ENCODE measurements at regions not wholly inside any gene's neighbourhood (a gene's known extent, or its start where the extent isn't known, plus 50 kb on each side); places are given as distances from the start of the nearest gene placed in this dataset.

GRCh38 chrX:42619068-42619467 is 158.9 kb downstream of the PPP1R2C start:
- no peak for DNase-seq (ENCODE audit: low read depth)

- DNase-seq (ENCODE audit: low read depth): no peak
Measured at GRCh38 chrX:42616981-42617380, 161.0 kb downstream of the PPP1R2C start.

GRCh38 chrX:42615161-42615563 is 162.8 kb downstream of the PPP1R2C start:
- no peak for DNase-seq (ENCODE audit: low read depth)

GRCh38 chrX:42606591-42606990 is 171.4 kb downstream of the PPP1R2C start:
- DNase-seq (ENCODE audit: low read depth): no peak

- no peak for DNase-seq (ENCODE audit: low read depth)
Measured at GRCh38 chrX:42604302-42604701, 173.7 kb downstream of the PPP1R2C start.

- DNase-seq (ENCODE audit: low read depth): no peak
Measured at GRCh38 chrX:42603016-42603415, 174.9 kb downstream of the PPP1R2C start.

GRCh38 chrX:42602566-42602965 is 175.4 kb downstream of the PPP1R2C start:
- no peak for DNase-seq (ENCODE audit: low read depth)

GRCh38 chrX:42602136-42602535 is 175.8 kb downstream of the PPP1R2C start:
- DNase-seq (ENCODE audit: low read depth): no peak

GRCh38 chrX:42597481-42597880 is 180.5 kb downstream of the PPP1R2C start:
- no peak for DNase-seq (ENCODE audit: low read depth)

GRCh38 chrX:42585842-42586621 is 191.9 kb downstream of the PPP1R2C start:
- DNase-seq (ENCODE audit: low read depth): no peak

- DNase-seq (ENCODE audit: low read depth): no peak
Measured at GRCh38 chrX:42577936-42578470, 200.0 kb downstream of the PPP1R2C start.

- DNase-seq (ENCODE audit: low read depth): no peak
Measured at GRCh38 chrX:42567268-42567667, 210.7 kb downstream of the PPP1R2C start.

GRCh38 chrX:42565739-42566138 is 212.2 kb downstream of the PPP1R2C start:
- DNase-seq (ENCODE audit: low read depth): no peak

- no peak for DNase-seq (ENCODE audit: low read depth)
Measured at GRCh38 chrX:42546800-42547199, 231.2 kb downstream of the PPP1R2C start.

- no peak for DNase-seq (ENCODE audit: low read depth)
Measured at GRCh38 chrX:42544883-42545282, 233.1 kb downstream of the PPP1R2C start.

- no peak for DNase-seq (ENCODE audit: low read depth)
Measured at GRCh38 chrX:42541554-42541953, 236.4 kb downstream of the PPP1R2C start.

GRCh38 chrX:42540146-42540545 is 237.8 kb downstream of the PPP1R2C start:
- DNase-seq (ENCODE audit: low read depth): no peak

- no peak for DNase-seq (ENCODE audit: low read depth)
Measured at GRCh38 chrX:42538405-42538804, 239.6 kb downstream of the PPP1R2C start.

- no peak for DNase-seq (ENCODE audit: low read depth)
Measured at GRCh38 chrX:42536286-42536685, 241.7 kb downstream of the PPP1R2C start.

- DNase-seq (ENCODE audit: low read depth): no peak
Measured at GRCh38 chrX:42535233-42535632, 242.7 kb downstream of the PPP1R2C start.

- DNase-seq (ENCODE audit: low read depth): no peak
Measured at GRCh38 chrX:42533761-42534160, 244.2 kb downstream of the PPP1R2C start.

GRCh38 chrX:42531441-42531840 is 246.5 kb downstream of the PPP1R2C start:
- DNase-seq (ENCODE audit: low read depth): no peak

GRCh38 chrX:42530027-42530426 is 247.9 kb downstream of the PPP1R2C start:
- no peak for DNase-seq (ENCODE audit: low read depth)

GRCh38 chrX:42524379-42524778 is 253.6 kb downstream of the PPP1R2C start:
- no peak for DNase-seq (ENCODE audit: low read depth)
